Natural killer cell (primary cell): ENCODE measurements at regions not wholly inside any gene's neighbourhood (a gene's known extent, or its start where the extent isn't known, plus 50 kb on each side); places are given as distances from the start of the nearest gene placed in this dataset.

Experiments used
- ATAC-seq, 3 donors: fragments of 150-1000 bp in 2 of 3; fragments of 200-7000 bp in 1 of 3; cut with Tn5 transposase; 1 replicate in 1 of 3; 2 replicates in 2 of 3; pipeline ENCODE4 v1.10.0; 2021; ENCODE audit warnings: mild to moderate bottlenecking in 2 of 3, moderate library complexity in 2 of 3
- DNase-seq, 2 donors: peaks; one replicate each; pipeline versions ENCODE4 v3.0.0 to v3.0.0-alpha.2; 2013 to 2021; ENCODE audit warnings: mixed read lengths in 1 of 2
- H3K27ac ChIP-seq: one replicate; pipeline ENCODE4 v1.5.1; 2013; ENCODE audit warnings: mild to moderate bottlenecking, low read length
- H3K27me3 ChIP-seq: one replicate; pipeline ENCODE4 v1.6.1; 2013; ENCODE audit warnings: low read length; ENCODE audit not compliant: control insufficient read depth, insufficient read depth
- H3K36me3 ChIP-seq: one replicate; pipeline ENCODE4 v1.6.1; 2013; ENCODE audit warnings: low read length; ENCODE audit not compliant: control insufficient read depth, insufficient read depth
- H3K4me1 ChIP-seq: one replicate; pipeline ENCODE4 v1.6.1; 2013; ENCODE audit warnings: low read length; ENCODE audit not compliant: control insufficient read depth, insufficient read depth
- H3K4me3 ChIP-seq: one replicate; pipeline ENCODE4 v1.5.1; 2013; ENCODE audit warnings: low read length
- H3K9me3 ChIP-seq: one replicate; pipeline ENCODE4 v1.6.1; 2013; ENCODE audit warnings: low read length; ENCODE audit not compliant: control insufficient read depth, insufficient read depth
- H3K27ac Mint-ChIP-seq, 2 donors: one replicate each; pipeline ENCODE4 v1.8.0; 2022; ENCODE audit warnings: mild to moderate bottlenecking in 2 of 2, mixed read lengths in 2 of 2, moderate library complexity in 1 of 2
- H3K27me3 Mint-ChIP-seq, 2 donors: one replicate each; pipeline ENCODE4 v1.8.0; 2022; ENCODE audit warnings: low read depth in 2 of 2, mixed read lengths in 2 of 2
- H3K36me3 Mint-ChIP-seq: one replicate; pipeline ENCODE4 v1.8.0; 2022; ENCODE audit warnings: mixed read lengths
- H3K4me1 Mint-ChIP-seq, 2 donors: one replicate each; pipeline ENCODE4 v1.8.0; 2022; ENCODE audit warnings: mixed read lengths in 2 of 2
- H3K4me3 Mint-ChIP-seq: one replicate; pipeline ENCODE4 v1.8.0; 2022; ENCODE audit warnings: mild to moderate bottlenecking, moderate library complexity, mixed read lengths
- H3K9me3 Mint-ChIP-seq, 2 donors: one replicate each; pipeline ENCODE4 v1.8.0; 2022; ENCODE audit warnings: mixed read lengths in 2 of 2
- WGBS: methylation state at CpG from one replicate; pipeline ENCODE4 v1.1.7; 2013; ENCODE audit warnings: missing lambda C conversion rate; ENCODE audit not compliant: insufficient coverage; 5-methylcytosine and 5-hydroxymethylcytosine counted together
- intact Hi-C: fragments of 100-400 bp; cut with micrococcal nuclease; formaldehyde crosslinking; loops from one replicate; pipeline ENCODE4 v1.14.2; 2022
- TF ChIP-seq, protein P1 (sequence below): fragments of 200-600 bp; IDR thresholded peaks from one replicate; pipeline ENCODE4 v1.8.0; 2022; ENCODE audit warnings: antibody characterized with exemption

DNA sequence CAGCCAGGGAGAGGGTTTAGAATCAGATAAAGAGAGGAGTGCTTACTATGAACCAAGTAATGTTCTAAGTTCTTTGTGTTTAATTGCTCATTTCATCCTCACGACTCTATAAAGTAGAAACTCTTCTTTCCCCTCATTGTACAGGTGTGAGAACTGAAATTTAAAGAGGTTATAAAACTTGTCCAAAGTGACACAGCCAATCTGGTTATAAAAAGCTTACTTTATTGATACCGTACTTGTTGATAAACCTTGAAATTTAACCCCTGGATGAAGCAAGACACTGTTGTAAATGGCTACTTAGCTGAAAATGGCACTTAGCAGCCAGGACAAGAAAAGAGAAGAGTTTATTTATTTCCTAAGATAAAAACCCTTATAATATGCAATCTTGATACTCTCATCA, 702.4 kb downstream of the KCTD16 start:
- H3K4me3 Mint-ChIP-seq: no peak overlapping the region
- no peaks in the 10 kb centered on the region for H3K27me3 Mint-ChIP-seq
- no peak overlapping the region for H3K4me3 ChIP-seq
- no peak overlapping the region for H3K27ac Mint-ChIP-seq
- TF ChIP-seq, protein P1, sequence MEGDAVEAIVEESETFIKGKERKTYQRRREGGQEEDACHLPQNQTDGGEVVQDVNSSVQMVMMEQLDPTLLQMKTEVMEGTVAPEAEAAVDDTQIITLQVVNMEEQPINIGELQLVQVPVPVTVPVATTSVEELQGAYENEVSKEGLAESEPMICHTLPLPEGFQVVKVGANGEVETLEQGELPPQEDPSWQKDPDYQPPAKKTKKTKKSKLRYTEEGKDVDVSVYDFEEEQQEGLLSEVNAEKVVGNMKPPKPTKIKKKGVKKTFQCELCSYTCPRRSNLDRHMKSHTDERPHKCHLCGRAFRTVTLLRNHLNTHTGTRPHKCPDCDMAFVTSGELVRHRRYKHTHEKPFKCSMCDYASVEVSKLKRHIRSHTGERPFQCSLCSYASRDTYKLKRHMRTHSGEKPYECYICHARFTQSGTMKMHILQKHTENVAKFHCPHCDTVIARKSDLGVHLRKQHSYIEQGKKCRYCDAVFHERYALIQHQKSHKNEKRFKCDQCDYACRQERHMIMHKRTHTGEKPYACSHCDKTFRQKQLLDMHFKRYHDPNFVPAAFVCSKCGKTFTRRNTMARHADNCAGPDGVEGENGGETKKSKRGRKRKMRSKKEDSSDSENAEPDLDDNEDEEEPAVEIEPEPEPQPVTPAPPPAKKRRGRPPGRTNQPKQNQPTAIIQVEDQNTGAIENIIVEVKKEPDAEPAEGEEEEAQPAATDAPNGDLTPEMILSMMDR: no peak
- no peaks in the 10 kb centered on the region for H3K4me1 Mint-ChIP-seq
- H3K36me3 ChIP-seq: no peaks in the 10 kb centered on the region
- H3K36me3 Mint-ChIP-seq: no peaks in the 10 kb centered on the region
- DNase-seq (no peak), ATAC-seq (no peak)
- 80% methylated on average over 1 of the region's 2 CpGs for WGBS
- H3K27me3 ChIP-seq: no peaks in the 10 kb centered on the region
- intact Hi-C loops: no loop called here
- H3K9me3 Mint-ChIP-seq: peaks cover 20 to 27% of the 10 kb centered on the region in 2 donors
- H3K27ac ChIP-seq: no peak overlapping the region
- no peaks in the 10 kb centered on the region for H3K9me3 ChIP-seq
- no peaks in the 10 kb centered on the region for H3K4me1 ChIP-seq

DNA sequence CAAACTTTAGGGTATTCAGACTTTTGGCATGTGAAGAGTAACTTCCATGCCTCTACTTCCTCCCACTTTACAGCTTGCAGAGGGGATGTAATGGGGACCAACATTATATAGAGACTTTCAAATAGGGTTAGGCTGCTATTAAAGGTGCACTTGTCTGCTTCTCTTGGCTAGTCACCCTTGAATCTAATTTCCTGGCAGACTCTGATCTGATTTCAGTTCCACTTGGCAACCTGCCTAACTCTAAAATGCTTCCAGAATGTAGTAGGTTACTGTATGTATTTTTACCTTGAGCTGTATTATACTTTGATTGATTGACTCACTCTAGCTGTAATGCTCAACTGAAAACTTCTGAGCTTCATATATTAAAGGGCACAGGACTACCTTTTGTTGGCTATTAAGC, 693.4 kb downstream of the KCTD16 start:
- no peak overlapping the region for H3K27ac Mint-ChIP-seq
- DNase-seq (no peak), ATAC-seq (no peak)
- H3K27me3 Mint-ChIP-seq: no peaks in the 10 kb centered on the region
- Histone ChIP-seq H3K9me3 (no peaks in the 10 kb centered on the region), H3K4me3 (no peak overlapping the region), H3K36me3 (no peaks in the 10 kb centered on the region), H3K27me3 (no peaks in the 10 kb centered on the region), H3K4me1 (no peaks in the 10 kb centered on the region), H3K27ac (no peak overlapping the region)
- no peaks in the 10 kb centered on the region for H3K4me1 Mint-ChIP-seq
- H3K36me3 Mint-ChIP-seq: no peaks in the 10 kb centered on the region
- TF ChIP-seq, protein P1: no peak
- H3K9me3 Mint-ChIP-seq: peaks cover 16 to 18% of the 10 kb centered on the region in 2 donors
- intact Hi-C loops: no loop called here
- H3K4me3 Mint-ChIP-seq: no peak overlapping the region

DNA sequence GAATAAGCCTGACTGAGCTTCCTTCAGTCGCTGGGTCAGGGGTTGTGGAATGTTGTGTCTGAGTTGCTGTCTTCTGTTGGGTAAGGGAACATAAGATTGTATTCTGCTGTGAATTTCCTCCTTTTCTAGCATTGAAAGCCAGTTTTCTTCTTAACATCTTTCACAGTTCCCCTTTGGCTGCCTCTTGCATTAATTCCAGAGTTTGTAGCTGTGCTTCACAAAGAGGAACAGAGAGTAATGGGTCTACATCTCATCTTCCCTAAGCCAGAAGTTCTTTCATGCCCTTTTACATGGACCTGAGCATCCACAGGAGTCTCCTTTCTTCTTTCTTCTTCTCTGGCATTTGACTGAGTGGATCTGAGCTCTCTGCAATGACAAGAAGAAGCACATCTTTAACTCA, 686.8 kb downstream of the KCTD16 start:
- H3K9me3 Mint-ChIP-seq: peaks cover 18 to 26% of the 10 kb centered on the region in 2 donors

DNA sequence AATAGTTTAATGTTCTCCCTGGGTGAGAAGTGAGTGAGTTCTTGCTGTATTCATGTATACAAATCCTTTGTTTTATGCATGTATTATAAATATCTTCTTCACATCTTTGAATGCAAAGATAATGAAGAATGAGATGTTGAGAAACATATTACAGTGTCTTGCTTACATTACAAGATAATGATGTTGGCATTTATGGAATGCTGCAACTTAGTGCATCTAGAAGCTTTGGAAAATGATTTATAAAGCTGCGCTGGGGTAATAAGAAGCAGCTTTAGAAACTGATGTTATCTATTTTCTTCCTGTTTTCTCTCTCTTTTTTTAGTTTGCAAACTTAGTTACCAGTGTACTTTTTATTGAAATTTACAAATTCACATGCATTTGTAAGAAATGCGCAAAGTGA, 673.4 kb downstream of the KCTD16 start:
- Mint-ChIP-seq H3K27ac (no peak overlapping the region), H3K9me3 (peaks cover 14 to 21% of the 10 kb centered on the region in 2 donors)
- TF ChIP-seq, protein P1: no peak

More for the DNA sequence above, 686.8 kb downstream of the KCTD16 start:
- TF ChIP-seq, protein P1: no peak
- no peaks in the 10 kb centered on the region for H3K36me3 Mint-ChIP-seq
- Histone ChIP-seq H3K4me1 (no peaks in the 10 kb centered on the region), H3K27ac (no peak overlapping the region), H3K9me3 (no peaks in the 10 kb centered on the region), H3K27me3 (no peaks in the 10 kb centered on the region), H3K36me3 (no peaks in the 10 kb centered on the region), H3K4me3 (no peak overlapping the region)
- no peak for DNase-seq
- no peaks in the 10 kb centered on the region for H3K4me1 Mint-ChIP-seq
- intact Hi-C loops: no loop called here
- H3K4me3 Mint-ChIP-seq: no peak overlapping the region
- ATAC-seq: no peak
- no peaks in the 10 kb centered on the region for H3K27me3 Mint-ChIP-seq
- H3K27ac Mint-ChIP-seq: no peak overlapping the region
- WGBS: 43% methylated on average over 1 of the region's 1 CpG

More for the DNA sequence above, 673.4 kb downstream of the KCTD16 start:
- no peak overlapping the region for H3K27ac ChIP-seq
- ATAC-seq (no peak), DNase-seq (no peak)
- H3K36me3 Mint-ChIP-seq: no peaks in the 10 kb centered on the region
- H3K4me1 ChIP-seq: no peaks in the 10 kb centered on the region
- no peak overlapping the region for H3K4me3 Mint-ChIP-seq
- H3K4me3 ChIP-seq: no peak overlapping the region
- no peaks in the 10 kb centered on the region for H3K4me1 Mint-ChIP-seq
- H3K27me3 Mint-ChIP-seq: no peaks in the 10 kb centered on the region
- WGBS: 100% methylated on average over 1 of the region's 2 CpGs
- H3K9me3 ChIP-seq: peaks cover 8% of the 10 kb centered on the region
- no peaks in the 10 kb centered on the region for H3K27me3 ChIP-seq
- intact Hi-C loops: no loop called here
- no peaks in the 10 kb centered on the region for H3K36me3 ChIP-seq
